H9 (cell line): ENCODE measurements at regions not wholly inside any gene's neighbourhood (a gene's known extent, or its start where the extent isn't known, plus 50 kb on each side); places are given as distances from the start of the nearest gene placed in this dataset.

Experiments
- DNase-seq: peaks from one replicate; pipeline ENCODE4 v3.0.0-alpha.2; 2017
- H2AFZ ChIP-seq: one replicate; pipeline ENCODE4 v1.6.1; 2013; ENCODE audit warnings: mild to moderate bottlenecking, low read length, control low read depth, moderate library complexity
- H2AK5ac ChIP-seq: 2 replicates; pipeline ENCODE4 v1.6.1; 2013; ENCODE audit warnings: low read length, control low read depth, mixed read lengths; ENCODE audit not compliant: insufficient read length
- H2BK120ac ChIP-seq: one replicate; pipeline ENCODE4 v1.6.1; 2013; ENCODE audit warnings: low read depth, mild to moderate bottlenecking, low read length, control low read depth, inconsistent platforms; ENCODE audit not compliant: poor library complexity, severe bottlenecking
- H2BK12ac ChIP-seq: 2 replicates; pipeline ENCODE4 v1.6.1; 2013; ENCODE audit warnings: low read length, control low read depth, mixed read lengths, low read depth; ENCODE audit not compliant: insufficient read length
- H2BK15ac ChIP-seq: 2 replicates; pipeline ENCODE4 v1.6.1; 2013; ENCODE audit warnings: low read depth, low read length, control low read depth
- H2BK20ac ChIP-seq: one replicate; pipeline ENCODE4 v1.6.1; 2013; ENCODE audit warnings: low read depth, mild to moderate bottlenecking, low read length, control low read depth, inconsistent platforms; ENCODE audit not compliant: poor library complexity, severe bottlenecking
- H2BK5ac ChIP-seq: 2 replicates; pipeline ENCODE4 v1.6.1; 2013; ENCODE audit warnings: low read length, control low read depth, mixed read lengths; ENCODE audit not compliant: insufficient read length
- H3K14ac ChIP-seq: 2 replicates; pipeline ENCODE4 v1.6.1; 2013; ENCODE audit warnings: low read length, control low read depth; ENCODE audit not compliant: insufficient read depth
- H3K18ac ChIP-seq: 2 replicates; pipeline ENCODE4 v1.6.1; 2013; ENCODE audit warnings: low read depth, mild to moderate bottlenecking, mixed read lengths, low read length, control low read depth; ENCODE audit not compliant: insufficient read length
- H3K23ac ChIP-seq: 2 replicates; pipeline ENCODE4 v1.6.1; 2013; ENCODE audit warnings: low read length, control low read depth, mixed read lengths, low read depth; ENCODE audit not compliant: insufficient read length
- H3K23me2 ChIP-seq: 2 replicates; pipeline ENCODE4 v1.6.1; 2013; ENCODE audit warnings: low read depth, mild to moderate bottlenecking, mixed read lengths, low read length, control low read depth; ENCODE audit not compliant: insufficient read length, poor library complexity, severe bottlenecking
- H3K27ac ChIP-seq: 2 replicates; pipeline ENCODE4 v1.5.1; 2013; ENCODE audit warnings: low read length, control low read depth, mixed read lengths, low read depth; ENCODE audit not compliant: insufficient read length
- H3K27me3 ChIP-seq: 2 replicates; pipeline ENCODE4 v1.6.1; 2013; ENCODE audit warnings: low read length, control low read depth, inconsistent platforms; ENCODE audit not compliant: insufficient read depth
- H3K4ac ChIP-seq: 2 replicates; pipeline ENCODE4 v1.6.1; 2013; ENCODE audit warnings: low read depth, mild to moderate bottlenecking, control low read depth, inconsistent platforms, low read length, moderate library complexity
- H3K4me1 ChIP-seq: 2 replicates; pipeline ENCODE4 v1.6.1; 2013; ENCODE audit warnings: low read length, control low read depth, inconsistent platforms; ENCODE audit not compliant: insufficient read depth
- H3K4me2 ChIP-seq: 2 replicates; pipeline ENCODE4 v1.6.1; 2013; ENCODE audit warnings: low read length, control low read depth, mixed read lengths; ENCODE audit not compliant: insufficient read length, insufficient read depth
- H3K56ac ChIP-seq: 2 replicates; pipeline ENCODE4 v1.6.1; 2013; ENCODE audit warnings: low read depth, mild to moderate bottlenecking, mixed read lengths, low read length, control low read depth; ENCODE audit not compliant: insufficient read length
- H3K79me1 ChIP-seq: 2 replicates; pipeline ENCODE4 v1.6.1; 2013; ENCODE audit warnings: low read depth, mild to moderate bottlenecking, moderate library complexity, low read length, control low read depth, inconsistent platforms; ENCODE audit not compliant: insufficient read depth, poor library complexity, severe bottlenecking
- H3K79me2 ChIP-seq: 2 replicates; pipeline ENCODE4 v1.6.1; 2013; ENCODE audit warnings: low read length, control low read depth, inconsistent platforms; ENCODE audit not compliant: insufficient read depth
- H3K9ac ChIP-seq: 2 replicates; pipeline ENCODE4 v1.6.1; 2013; ENCODE audit warnings: low read length, control low read depth, mixed read lengths; ENCODE audit not compliant: insufficient read length; ENCODE audit errors: extremely low read depth
- H3K9me3 ChIP-seq: one replicate; pipeline ENCODE4 v1.6.1; 2013; ENCODE audit warnings: low read depth, low read length, inconsistent platforms; ENCODE audit not compliant: control insufficient read depth
- H3T11ph ChIP-seq: one replicate; pipeline ENCODE4 v1.6.1; 2013; ENCODE audit warnings: mild to moderate bottlenecking, low read length, control low read depth, inconsistent platforms
- H4K20me1 ChIP-seq: one replicate; pipeline ENCODE4 v1.6.1; 2013; ENCODE audit not compliant: control insufficient read depth, insufficient read length, insufficient read depth
- H4K5ac ChIP-seq: 2 replicates; pipeline ENCODE4 v1.6.1; 2013; ENCODE audit warnings: low read depth, mild to moderate bottlenecking, mixed read lengths, low read length, control low read depth; ENCODE audit not compliant: insufficient read length
- H4K8ac ChIP-seq: replicated peaks from 2 replicates; pipeline ENCODE4 v1.6.1; 2013; ENCODE audit warnings: low read length, control low read depth, mixed read lengths, low read depth; ENCODE audit not compliant: insufficient read length
- H4K91ac ChIP-seq: 2 replicates; pipeline ENCODE4 v1.6.1; 2013; ENCODE audit warnings: low read depth, mild to moderate bottlenecking, moderate library complexity, mixed read lengths, low read length, control low read depth; ENCODE audit not compliant: insufficient read length
- H3K27ac Mint-ChIP-seq, 3 experiments: 2 replicates in 2 of 3; 3 replicates in 1 of 3; pipeline ENCODE4 v1.8.0; 2020 to 2021; ENCODE audit warnings: mixed read lengths in 3 of 3, mild to moderate bottlenecking in 1 of 3, moderate library complexity in 1 of 3
- H3K27me3 Mint-ChIP-seq: 2 replicates; pipeline ENCODE4 v1.8.0; 2021; ENCODE audit warnings: low read depth, mild to moderate bottlenecking, moderate library complexity, mixed read lengths
- H3K36me3 Mint-ChIP-seq, 3 experiments: 2 replicates in 2 of 3; 3 replicates in 1 of 3; pipeline ENCODE4 v1.8.0; 2020 to 2021; ENCODE audit warnings: low read depth in 3 of 3, mixed read lengths in 3 of 3; ENCODE audit not compliant: insufficient read depth in 1 of 3
- H3K4me1 Mint-ChIP-seq, 2 experiments: 2 replicates each; pipeline ENCODE4 v1.8.0; 2020; ENCODE audit warnings: mixed read lengths in 2 of 2
- H3K4me3 Mint-ChIP-seq, 2 experiments: 2 replicates in 1 of 2; 3 replicates in 1 of 2; pipeline ENCODE4 v1.8.0; 2020 to 2021; ENCODE audit warnings: mild to moderate bottlenecking in 2 of 2, mixed read lengths in 2 of 2, moderate library complexity in 1 of 2
- H3K9me3 Mint-ChIP-seq, 2 experiments: 2 replicates in 1 of 2; 3 replicates in 1 of 2; pipeline ENCODE4 v1.8.0; 2020; ENCODE audit warnings: mild to moderate bottlenecking in 2 of 2, mixed read lengths in 2 of 2, moderate library complexity in 1 of 2
- CTCF ChIP-seq: fragments of 200-600 bp; sonication (generic); conservative IDR thresholded peaks from 3 replicates; pipeline ENCODE4 v1.8.0; 2021; ENCODE audit warnings: antibody characterized with exemption, mild to moderate bottlenecking
- WGBS: extraction: QIAGEN DNeasy Blood & Tissue Kit; methylation state at CpG from one replicate; pipeline ENCODE4 v1.1.7; 2013; ENCODE audit warnings: missing lambda C conversion rate, low lambda C conversion rate, mixed read lengths; ENCODE audit not compliant: insufficient read length; ENCODE audit errors: extremely low coverage; 5-methylcytosine and 5-hydroxymethylcytosine counted together

GRCh38 chr4:66187175-66187720 lies 517.0 kb upstream of the EPHA5 start:
- H3K9me3 ChIP-seq: no peaks in the 10 kb centered on the region
- no peak overlapping the region for H3K14ac ChIP-seq
- no peaks in the 10 kb centered on the region for H3K79me2 ChIP-seq
- H3K27ac Mint-ChIP-seq: no peak overlapping the region
- no peak overlapping the region for H3K4ac ChIP-seq
- no peak overlapping the region for H4K91ac ChIP-seq
- no peak overlapping the region for H2BK20ac ChIP-seq
- peaks cover 0 to 4% of the 10 kb centered on the region in 2 experiments; a peak in 1 of 5 replicates for H3K9me3 Mint-ChIP-seq
- no peaks in the 10 kb centered on the region for H3K27me3 Mint-ChIP-seq
- H3K27me3 ChIP-seq: no peaks in the 10 kb centered on the region
- H3K27ac ChIP-seq: no peak overlapping the region
- H3K9ac ChIP-seq: no peak overlapping the region
- WGBS: no CpG with 5 or more reads among the region's 3 CpGs
- TF ChIP-seq CTCF: no peak
- H3K4me3 Mint-ChIP-seq: no peak overlapping the region
- H3K79me1 ChIP-seq: no peaks in the 10 kb centered on the region
- H4K5ac ChIP-seq: no peak overlapping the region
- no peaks in the 10 kb centered on the region for H4K20me1 ChIP-seq
- H2BK120ac ChIP-seq: no peak overlapping the region
- H2AFZ ChIP-seq: no peak overlapping the region
- no peak overlapping the region for H3T11ph ChIP-seq
- no peak overlapping the region for H2BK5ac ChIP-seq
- no peaks in the 10 kb centered on the region for H3K4me1 Mint-ChIP-seq
- H3K56ac ChIP-seq: no peak overlapping the region
- H2BK15ac ChIP-seq: peak overlapping the region; percentile 52; the same call in 1 of the 2 replicates
- H3K23ac ChIP-seq: no peak overlapping the region
- H3K23me2 ChIP-seq: no peaks in the 10 kb centered on the region
- H3K4me1 ChIP-seq: no peaks in the 10 kb centered on the region
- H3K18ac ChIP-seq: no peak overlapping the region
- H2BK12ac ChIP-seq: no peak overlapping the region
- H2AK5ac ChIP-seq: no peak overlapping the region
- no peaks in the 10 kb centered on the region for H3K36me3 Mint-ChIP-seq
- DNase-seq: no peak
- no peak overlapping the region for H3K4me2 ChIP-seq
- no peak overlapping the region for H4K8ac ChIP-seq
